ENCODE measurements at regions not wholly inside any gene's neighbourhood (a gene's known extent, or its start where the extent isn't known, plus 50 kb on each side); places are given as distances from the start of the nearest gene placed in this dataset.

GRCh38 chr1:48068206-48068605 is 71.0 kb upstream of the TRABD2B start:
- no peak for TF ChIP-seq CTCF (IDR thresholded peaks at IDR 0.05; ENCODE audit: low read length)
- TF ChIP-seq EZH2 (IDR thresholded peaks at IDR 0.05; ENCODE audit: borderline replicate concordance, low read length): no peak

Data from OCI-LY1 (cell line).